ENCODE measurements at regions not wholly inside any gene's neighbourhood (a gene's known extent, or its start where the extent isn't known, plus 50 kb on each side); places are given as distances from the start of the nearest gene placed in this dataset.
"Not testable (repeated sequence)": the region's sequence is repeated elsewhere in the genome, so short reads cannot be mapped to it uniquely, and the experiment has no call there.

GRCh38 chr6:73978330-73978729 lies 282.3 kb downstream of the CD109 start (continued):
- TF ChIP-seq ZNF331 (CRISPR knock-in tag; IDR thresholded peaks at IDR 0.05; ENCODE audit: low read depth) = no peak
- TF ChIP-seq ZNF114 (CRISPR knock-in tag; IDR thresholded peaks at IDR 0.05) = no peak
- no peak for TF ChIP-seq REST (IDR thresholded peaks at IDR 0.05; ENCODE audit: unreplicated experiment)
- no peak for TF ChIP-seq EZH2phosphoT487 (IDR thresholded peaks at IDR 0.05; ENCODE audit: unreplicated experiment)
- TF ChIP-seq CREB1 (CRISPR knock-in tag; IDR thresholded peaks at IDR 0.05; ENCODE audit: low read depth) = no peak
- TF ChIP-seq CTCF (conservative IDR thresholded peaks at IDR 0.05; ENCODE audit: low read depth in 2 of 2) = no peak
- TF ChIP-seq ETS1 (IDR thresholded peaks at IDR 0.05) = no peak

- not testable (repeated sequence) for H3K9me3 Mint-ChIP-seq; H3K4me3 ChIP-seq; H3K4me2 ChIP-seq; H3K27me3 ChIP-seq (ENCODE audit: insufficient read depth); H3K27me3 Mint-ChIP-seq (ENCODE audit: insufficient read depth, low read depth, poor library complexity); H4K20me1 ChIP-seq (replicated peaks; ENCODE audit: insufficient read depth); H3K79me2 ChIP-seq (replicated peaks; ENCODE audit: insufficient read depth); H3K36me3 ChIP-seq (ENCODE audit: insufficient read depth); H3K27ac Mint-ChIP-seq; H3K4me3 Mint-ChIP-seq; DNase-seq (ENCODE audit: low spot score); H3K9me2 ChIP-seq (ENCODE audit: insufficient read depth); ATAC-seq; H3F3A ChIP-seq (replicated peaks; ENCODE audit: low read depth); H3K27ac ChIP-seq (ENCODE audit: low read depth); H2AFZ ChIP-seq; H3K36me3 Mint-ChIP-seq (ENCODE audit: low read depth)
- peaks cover 13% of the 10 kb centered on the region for H3K4me1 Mint-ChIP-seq
- peaks cover 14% of the 10 kb centered on the region for H3K4me1 ChIP-seq (ENCODE audit: insufficient read depth)
Measured at GRCh38 chr6:73972518-73972917, 276.5 kb downstream of the CD109 start.

All from GM23338 (cell line).